ENCODE measurements at regions not wholly inside any gene's neighbourhood (a gene's known extent, or its start where the extent isn't known, plus 50 kb on each side); places are given as distances from the start of the nearest gene placed in this dataset.
"Not testable (repeated sequence)": the region's sequence is repeated elsewhere in the genome, so short reads cannot be mapped to it uniquely, and the experiment has no call there.

DNA sequence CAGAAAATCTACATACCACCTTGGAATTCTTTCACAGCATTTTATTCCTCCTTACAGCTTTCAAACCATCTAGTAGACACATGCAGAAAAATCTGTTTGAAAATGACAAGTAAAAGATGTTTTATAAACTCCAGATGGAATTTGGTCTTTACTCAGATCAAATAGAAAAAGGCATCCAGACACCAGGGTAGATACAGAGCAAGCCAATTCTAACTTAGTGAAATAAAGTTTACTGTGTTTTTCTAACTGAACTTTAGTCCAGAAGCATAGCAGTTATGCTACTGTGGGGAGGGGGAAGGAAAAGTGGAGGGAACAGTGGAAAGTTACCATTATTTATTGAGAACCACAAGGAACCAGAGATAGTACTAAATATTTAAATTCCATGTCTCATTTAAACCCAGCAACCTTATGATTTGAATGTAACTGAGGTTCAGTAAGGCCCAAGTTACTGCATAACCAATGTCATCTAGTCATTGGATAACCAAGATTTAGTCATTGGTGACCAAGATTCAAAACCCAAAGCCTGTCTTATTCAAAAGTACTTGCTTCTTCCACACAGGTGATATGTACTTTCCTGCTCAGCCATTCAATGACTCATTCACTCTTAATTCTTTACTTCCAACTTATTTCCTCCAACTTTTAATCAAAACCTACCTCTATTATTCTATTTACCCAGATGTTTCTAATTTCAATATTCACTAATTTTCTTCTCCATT is 57.7 kb downstream of the RAD51AP2 start:
- H3K4me3 ChIP-seq = no peak overlapping the region
- H3K36me3 ChIP-seq = no peaks in the 10 kb centered on the region
- H3K9me3 ChIP-seq (replicated peaks) = no peaks in the 10 kb centered on the region
- H3K27ac ChIP-seq = no peak overlapping the region
- no peaks in the 10 kb centered on the region for H3K4me1 ChIP-seq (replicated peaks)
- no peak for DNase-seq (ENCODE audit: low read depth in 1 of 2, low spot score in 2 of 2)
- no peaks in the 10 kb centered on the region for H3K27me3 ChIP-seq (replicated peaks)

DNA sequence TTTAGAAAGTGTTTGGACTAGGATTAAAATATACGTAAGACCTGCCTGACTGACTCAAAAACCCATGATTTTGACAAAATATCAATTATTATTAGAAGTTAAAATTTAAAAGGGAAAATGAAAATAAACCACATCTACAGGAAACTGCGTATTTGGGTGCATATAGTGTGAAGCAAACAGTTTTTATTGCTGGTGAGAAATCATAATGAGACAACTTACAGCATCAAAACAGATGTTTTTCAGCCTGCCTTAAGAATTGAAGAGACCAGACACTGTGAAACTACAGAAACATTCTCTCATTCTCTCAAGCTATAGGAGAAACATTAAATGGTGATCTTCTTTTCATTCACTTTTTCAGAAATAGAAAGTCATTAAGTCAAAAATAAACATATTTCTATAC is 62.9 kb downstream of the RAD51AP2 start:
- Histone ChIP-seq H3K4me1 (replicated peaks) (no peaks in the 10 kb centered on the region), H3K36me3 (no peaks in the 10 kb centered on the region), H3K9me3 (replicated peaks) (no peaks in the 10 kb centered on the region), H3K27me3 (replicated peaks) (no peaks in the 10 kb centered on the region), H3K27ac (no peak overlapping the region), H3K4me3 (no peak overlapping the region)
- no peak for DNase-seq (ENCODE audit: low read depth in 1 of 2, low spot score in 2 of 2)

DNA sequence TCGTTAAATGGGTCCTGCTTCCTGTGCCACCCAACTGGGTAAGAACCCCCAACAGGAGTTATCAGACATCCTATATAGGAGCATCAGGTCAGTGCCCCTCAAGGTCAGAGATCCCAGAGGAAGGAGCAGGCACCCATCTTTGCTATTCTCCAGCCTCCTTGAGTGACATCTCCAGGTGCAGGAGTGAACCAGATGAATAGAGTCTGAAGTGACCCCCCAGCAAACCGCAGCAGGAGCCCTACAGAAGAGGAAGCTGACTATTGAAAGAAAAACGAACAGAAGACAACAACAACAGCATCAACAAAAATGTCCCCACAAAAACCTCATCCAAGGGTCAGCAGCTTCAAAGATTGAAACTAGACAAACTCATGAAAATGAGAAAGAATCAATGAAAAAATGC is 72.0 kb downstream of the RAD51AP2 start:
- not testable (repeated sequence) for H3K4me1 ChIP-seq (replicated peaks); H3K9me3 ChIP-seq (replicated peaks); H3K27me3 ChIP-seq (replicated peaks); DNase-seq (ENCODE audit: low read depth in 1 of 2, low spot score in 2 of 2); H3K36me3 ChIP-seq; H3K27ac ChIP-seq; H3K4me3 ChIP-seq

DNA sequence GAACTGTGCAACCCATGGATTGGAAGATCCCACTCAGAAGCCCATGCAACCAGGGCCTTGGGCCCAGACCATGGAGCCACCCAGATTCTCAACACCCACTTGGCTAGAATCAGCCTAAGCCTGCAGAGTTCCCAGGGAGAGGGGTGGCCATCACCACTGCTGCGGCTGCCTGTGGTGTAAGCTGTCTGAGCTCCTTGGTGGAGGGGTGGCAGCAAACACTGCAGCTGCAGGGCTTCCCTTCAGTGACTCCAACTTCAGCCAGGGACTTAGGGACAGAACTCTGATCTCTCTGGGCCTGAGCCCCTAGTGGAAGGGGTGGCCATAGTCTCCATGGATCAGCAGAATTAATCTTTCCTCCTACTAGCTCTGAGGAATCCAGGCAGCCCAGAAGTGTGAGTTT is 72.5 kb downstream of the RAD51AP2 start:
- Histone ChIP-seq H3K4me1 (replicated peaks) (no peaks in the 10 kb centered on the region), H3K27me3 (replicated peaks) (no peaks in the 10 kb centered on the region), H3K9me3 (replicated peaks) (no peaks in the 10 kb centered on the region), H3K4me3 (no peak overlapping the region), H3K36me3 (no peaks in the 10 kb centered on the region), H3K27ac (no peak overlapping the region)
- DNase-seq (ENCODE audit: low read depth in 1 of 2, low spot score in 2 of 2) = no peak

DNA sequence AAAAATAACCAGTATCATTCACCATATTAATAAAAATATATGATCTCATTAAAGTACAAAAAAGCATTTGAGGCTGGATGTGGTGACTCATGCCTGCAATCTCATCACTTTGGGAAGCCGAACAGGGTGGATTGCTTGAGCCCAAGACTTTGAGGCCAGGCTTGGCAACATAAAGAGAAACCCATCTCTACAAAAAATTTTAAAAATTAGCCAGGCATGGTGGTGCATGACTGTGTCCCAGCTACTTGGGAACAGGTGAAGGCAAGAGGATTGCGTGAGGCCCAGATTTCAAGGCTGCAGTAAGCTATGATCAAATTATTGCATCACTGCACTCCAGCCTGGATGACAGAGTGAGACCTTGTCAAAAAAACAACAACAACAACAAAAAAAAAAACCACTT is 75.9 kb downstream of the RAD51AP2 start:
- DNase-seq (ENCODE audit: low read depth in 1 of 2, low spot score in 2 of 2) = no peak
- Histone ChIP-seq H3K4me3 (no peak overlapping the region), H3K9me3 (replicated peaks) (no peaks in the 10 kb centered on the region), H3K27me3 (replicated peaks) (no peaks in the 10 kb centered on the region), H3K36me3 (no peaks in the 10 kb centered on the region), H3K27ac (no peak overlapping the region), H3K4me1 (replicated peaks) (no peaks in the 10 kb centered on the region)

DNA sequence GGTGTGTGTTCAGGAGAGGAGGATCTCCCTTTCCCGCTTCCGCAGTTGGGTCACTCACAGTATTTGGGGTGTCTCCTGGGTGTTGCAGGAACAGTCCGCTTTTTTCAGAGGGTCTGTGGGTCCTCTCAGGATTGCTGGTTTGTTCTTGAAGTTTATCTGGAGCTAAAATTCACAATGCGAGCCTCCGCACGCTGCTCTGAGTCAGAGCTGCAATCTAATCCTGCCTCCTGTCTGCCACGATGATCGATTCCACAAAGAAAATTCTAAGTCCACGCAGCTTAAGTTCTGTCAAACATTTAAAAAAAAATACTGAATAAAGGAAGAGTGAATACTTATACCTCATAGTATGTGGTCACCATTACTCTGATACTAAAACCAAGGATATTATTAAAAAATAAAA is 76.5 kb downstream of the RAD51AP2 start:
- H3K27me3 ChIP-seq (replicated peaks) = no peaks in the 10 kb centered on the region
- no peak overlapping the region for H3K4me3 ChIP-seq
- no peaks in the 10 kb centered on the region for H3K36me3 ChIP-seq
- no peak overlapping the region for H3K27ac ChIP-seq
- no peaks in the 10 kb centered on the region for H3K9me3 ChIP-seq (replicated peaks)
- no peaks in the 10 kb centered on the region for H3K4me1 ChIP-seq (replicated peaks)
- no peak for DNase-seq (ENCODE audit: low read depth in 1 of 2, low spot score in 2 of 2)

DNA sequence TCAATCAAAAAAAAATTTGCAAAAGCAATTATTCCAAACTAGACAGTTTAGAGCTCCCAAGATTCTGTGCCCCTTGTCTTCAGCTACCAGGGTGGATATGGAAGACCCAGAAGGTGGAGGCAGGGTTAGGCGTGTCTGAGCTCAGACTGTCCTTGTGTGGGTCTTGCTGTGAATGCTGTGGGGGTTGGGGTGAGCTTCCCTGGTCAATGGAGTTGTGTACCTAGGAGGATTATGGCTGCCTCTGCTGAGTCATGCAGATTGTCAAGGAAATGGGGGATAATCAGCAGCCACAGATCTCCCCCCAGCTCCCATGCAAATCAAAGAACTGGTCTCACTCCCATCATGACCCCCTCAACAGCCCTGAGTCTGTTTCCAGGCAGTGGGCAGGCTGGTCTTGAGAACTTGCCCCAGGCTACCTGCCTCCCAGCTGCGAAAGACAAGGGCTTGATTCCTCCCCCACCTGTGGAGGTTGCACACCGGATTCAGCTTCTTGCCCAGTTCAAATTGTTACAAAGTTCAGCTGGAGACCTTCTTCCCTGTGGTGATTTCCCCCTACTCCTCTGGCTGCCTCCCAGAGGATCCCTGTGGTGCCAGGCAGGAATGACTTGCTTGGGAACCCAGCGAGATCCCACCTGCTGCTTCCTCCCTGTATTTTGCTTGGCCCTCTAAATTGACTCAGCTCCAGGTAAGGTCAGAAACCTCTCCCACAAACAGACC is 77.0 kb downstream of the RAD51AP2 start:
- Histone ChIP-seq H3K9me3 (replicated peaks) (no peaks in the 10 kb centered on the region), H3K4me3 (no peak overlapping the region), H3K36me3 (no peaks in the 10 kb centered on the region), H3K27ac (no peak overlapping the region), H3K4me1 (replicated peaks) (no peaks in the 10 kb centered on the region), H3K27me3 (replicated peaks) (no peaks in the 10 kb centered on the region)
- DNase-seq (ENCODE audit: low read depth in 1 of 2, low spot score in 2 of 2) = no peak

DNA sequence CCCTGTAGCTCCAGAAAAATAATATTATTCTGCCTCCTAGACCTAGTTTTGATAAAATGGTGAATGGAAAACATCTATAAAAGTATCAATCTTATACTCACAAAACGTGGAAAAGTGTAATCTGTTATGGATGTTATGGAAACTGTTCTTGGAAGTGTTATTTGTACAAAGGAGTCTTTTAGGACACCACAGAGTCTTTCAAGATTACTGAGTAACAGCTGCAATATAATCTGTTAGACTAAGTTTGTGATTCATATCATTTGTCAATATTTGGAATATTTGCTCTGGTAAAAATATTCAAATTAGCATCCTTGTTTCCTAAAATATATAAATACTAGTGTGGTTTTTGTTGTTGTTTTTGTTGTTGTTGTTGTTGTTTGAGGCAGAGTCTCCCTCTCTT is 87.9 kb downstream of the RAD51AP2 start:
- no peak overlapping the region for H3K27ac ChIP-seq
- H3K9me3 ChIP-seq (replicated peaks) = no peaks in the 10 kb centered on the region
- DNase-seq (ENCODE audit: low read depth in 1 of 2, low spot score in 2 of 2) = no peak
- no peak overlapping the region for H3K4me3 ChIP-seq
- H3K4me1 ChIP-seq (replicated peaks) = peaks cover 11% of the 10 kb centered on the region; the same call in 1 of the 2 replicates
- no peaks in the 10 kb centered on the region for H3K27me3 ChIP-seq (replicated peaks)
- no peaks in the 10 kb centered on the region for H3K36me3 ChIP-seq

DNA sequence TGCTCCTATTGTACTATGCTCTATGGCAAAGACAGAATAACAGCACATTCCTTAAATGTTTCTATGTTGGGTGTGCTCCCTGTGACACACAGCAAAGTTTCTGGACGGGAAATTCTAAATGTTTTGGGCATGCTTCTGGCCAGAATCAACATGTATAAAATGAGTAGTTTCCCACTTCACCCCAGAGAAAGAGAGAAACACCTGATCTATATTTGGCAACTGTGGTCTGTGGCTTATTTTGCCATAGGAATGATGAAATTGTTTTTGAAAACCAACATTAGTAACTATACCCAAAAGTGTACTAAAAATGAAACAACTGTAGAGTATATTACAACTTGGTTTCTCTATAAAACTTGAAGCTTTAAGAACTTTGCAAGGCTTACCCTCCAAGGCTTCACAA is 89.1 kb downstream of the RAD51AP2 start:
- Histone ChIP-seq H3K4me1 (replicated peaks) (peaks cover 11% of the 10 kb centered on the region; the same call in 1 of the 2 replicates), H3K4me3 (no peak overlapping the region), H3K36me3 (no peaks in the 10 kb centered on the region), H3K9me3 (replicated peaks) (no peaks in the 10 kb centered on the region), H3K27me3 (replicated peaks) (no peaks in the 10 kb centered on the region), H3K27ac (no peak overlapping the region; the same call in 1 of the 2 replicates)
- no peak for DNase-seq (ENCODE audit: low read depth in 1 of 2, low spot score in 2 of 2)

DNA sequence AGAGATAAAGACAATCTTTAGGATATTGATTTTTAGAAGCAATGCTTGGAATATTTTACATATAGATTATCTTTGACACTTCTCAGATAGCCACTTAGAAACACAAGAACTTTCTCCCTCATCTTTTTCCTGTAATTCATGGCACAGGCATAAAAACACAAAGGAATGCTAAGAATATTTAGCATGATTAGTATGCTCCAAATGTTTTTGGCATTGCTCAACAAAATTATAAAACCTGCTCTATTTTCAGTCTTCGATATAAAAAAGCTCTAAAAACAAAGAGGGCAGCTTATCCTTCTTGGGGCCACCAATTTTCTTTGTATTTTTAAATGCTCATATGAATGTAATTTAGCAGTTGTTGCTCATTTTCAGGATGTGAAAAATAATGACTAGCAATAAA is 90.8 kb downstream of the RAD51AP2 start:
- no peak overlapping the region for H3K4me3 ChIP-seq
- peaks cover 11% of the 10 kb centered on the region; the same call in 1 of the 2 replicates for H3K4me1 ChIP-seq (replicated peaks)
- no peaks in the 10 kb centered on the region for H3K36me3 ChIP-seq
- H3K27me3 ChIP-seq (replicated peaks) = no peaks in the 10 kb centered on the region
- H3K9me3 ChIP-seq (replicated peaks) = no peaks in the 10 kb centered on the region
- DNase-seq (ENCODE audit: low read depth in 1 of 2, low spot score in 2 of 2) = no peak
- no peak overlapping the region for H3K27ac ChIP-seq

DNA sequence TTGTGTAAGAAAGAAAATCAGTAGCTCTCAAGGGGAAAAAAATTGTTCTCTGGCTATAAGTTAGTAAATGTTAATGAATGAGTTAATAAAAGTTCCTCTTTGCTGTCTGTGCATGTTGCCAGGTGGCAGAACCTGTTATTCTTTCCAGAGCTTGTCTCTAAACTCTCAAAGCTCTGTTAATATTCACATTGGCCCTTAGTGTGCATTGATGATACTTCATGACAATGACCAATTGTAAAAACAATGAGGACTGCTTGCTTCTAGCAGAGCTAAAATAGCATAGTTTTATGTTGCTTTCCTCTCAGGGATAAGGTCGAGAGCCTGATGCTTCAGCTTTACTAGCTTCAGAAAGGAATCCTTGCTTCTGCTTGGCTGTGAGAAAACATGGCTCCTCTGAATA is 91.5 kb downstream of the RAD51AP2 start:
- Histone ChIP-seq H3K4me1 (replicated peaks) (peaks cover 11% of the 10 kb centered on the region; the same call in 1 of the 2 replicates), H3K27me3 (replicated peaks) (no peaks in the 10 kb centered on the region), H3K4me3 (no peak overlapping the region), H3K9me3 (replicated peaks) (no peaks in the 10 kb centered on the region), H3K27ac (no peak overlapping the region), H3K36me3 (no peaks in the 10 kb centered on the region)
- DNase-seq (ENCODE audit: low read depth in 1 of 2, low spot score in 2 of 2) = no peak

DNA sequence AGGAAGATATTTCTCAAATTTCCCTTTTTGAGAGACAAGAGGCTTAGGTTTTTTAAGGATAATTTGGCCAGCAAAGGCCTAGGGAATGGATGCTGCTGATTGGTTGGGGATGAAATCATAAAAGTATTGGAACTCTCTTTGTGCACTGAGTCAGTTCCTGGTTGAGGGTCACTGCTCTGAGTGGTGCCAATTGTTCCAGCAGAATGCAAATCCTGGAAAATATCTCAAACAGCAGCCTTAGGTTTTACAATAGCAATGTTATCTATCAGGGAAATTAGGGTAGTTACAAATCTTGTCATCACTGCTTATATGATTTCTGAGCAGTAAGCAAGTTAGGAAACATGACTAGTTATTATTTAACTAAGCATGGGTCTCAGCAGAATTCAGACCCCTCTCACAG is 96.2 kb downstream of the RAD51AP2 start:
- H3K9me3 ChIP-seq (replicated peaks) = no peaks in the 10 kb centered on the region
- H3K27me3 ChIP-seq (replicated peaks) = no peaks in the 10 kb centered on the region
- H3K4me1 ChIP-seq (replicated peaks) = peaks cover 6% of the 10 kb centered on the region
- H3K4me3 ChIP-seq = no peak overlapping the region
- DNase-seq (ENCODE audit: low read depth in 1 of 2, low spot score in 2 of 2) = no peak
- no peaks in the 10 kb centered on the region for H3K36me3 ChIP-seq
- no peak overlapping the region for H3K27ac ChIP-seq

DNA sequence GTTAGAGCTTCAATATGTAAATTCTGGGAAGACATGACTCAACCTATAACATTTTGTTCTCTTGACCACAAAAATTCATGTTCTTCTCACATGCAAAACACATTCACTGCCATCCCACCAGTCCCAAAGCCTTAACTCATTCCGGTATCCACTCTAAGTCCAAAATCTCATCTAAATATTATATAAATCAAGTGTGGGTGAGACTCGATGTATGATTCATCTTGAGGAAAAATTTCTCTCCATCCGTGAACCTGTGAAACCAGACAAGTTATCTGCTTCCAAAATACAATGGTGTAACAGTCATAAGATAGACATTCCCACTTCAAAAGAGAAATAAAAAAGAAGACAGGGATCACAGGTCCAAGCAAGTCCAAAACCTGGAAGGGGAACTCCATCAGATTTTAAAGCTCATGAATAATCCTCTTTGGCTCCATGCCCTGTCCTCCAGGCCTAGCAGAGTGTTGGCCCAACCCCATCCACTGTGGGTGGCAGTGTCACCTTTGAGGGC is 101.3 kb downstream of the RAD51AP2 start:
- H3K27ac ChIP-seq = peak overlapping the region; percentile 65

DNA sequence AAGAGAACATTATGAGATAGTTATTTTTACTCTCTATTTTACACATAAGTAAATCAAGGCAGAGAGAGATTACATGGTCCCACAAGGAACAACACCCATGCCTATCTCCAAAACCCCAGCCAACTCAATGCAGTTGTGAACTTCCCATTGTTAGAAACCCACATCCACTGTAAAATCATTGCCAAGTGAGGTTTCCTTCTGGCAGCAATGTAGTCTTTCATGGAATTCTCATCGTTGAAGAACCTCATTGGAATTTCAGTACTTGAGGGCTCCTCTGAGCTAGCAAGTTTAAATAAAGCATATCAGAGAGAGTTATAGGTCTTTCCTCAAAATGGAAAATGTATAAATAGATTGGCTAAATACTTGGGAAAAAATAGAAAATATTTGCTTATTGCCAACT is 105.2 kb downstream of the RAD51AP2 start:
- Histone ChIP-seq H3K4me1 (replicated peaks) (peaks cover 16% of the 10 kb centered on the region), H3K27ac (no peak overlapping the region), H3K36me3 (no peaks in the 10 kb centered on the region), H3K4me3 (no peak overlapping the region), H3K9me3 (replicated peaks) (no peaks in the 10 kb centered on the region; the same call in 1 of the 2 replicates), H3K27me3 (replicated peaks) (no peaks in the 10 kb centered on the region)
- no peak for DNase-seq (ENCODE audit: low read depth in 1 of 2, low spot score in 2 of 2)

More for the DNA sequence above, 101.3 kb downstream of the RAD51AP2 start:
- Histone ChIP-seq H3K27me3 (replicated peaks) (no peaks in the 10 kb centered on the region), H3K4me1 (replicated peaks) (peaks cover 16% of the 10 kb centered on the region), H3K9me3 (replicated peaks) (no peaks in the 10 kb centered on the region), H3K4me3 (no peak overlapping the region), H3K36me3 (no peaks in the 10 kb centered on the region)
- DNase-seq (ENCODE audit: low read depth in 1 of 2, low spot score in 2 of 2) = peak; percentile 69 to 74
